Thoracic aorta (tissue), 2 donors: ENCODE measurements at regions not wholly inside any gene's neighbourhood (a gene's known extent, or its start where the extent isn't known, plus 50 kb on each side); places are given as distances from the start of the nearest gene placed in this dataset.
A peak's percentile ranks its signal among the peaks of the same experiment; 100 is the strongest.
"Not testable (repeated sequence)": the region's sequence is repeated elsewhere in the genome, so short reads cannot be mapped to it uniquely, and the experiment has no call there.

Experiments
- ATAC-seq: fragments of 150-250 bp; one replicate; pipeline ENCODE4 v1.8.0; 2017; ENCODE audit warnings: low read depth; ENCODE audit not compliant: insufficient number of reproducible peaks, low FRiP score
- DNase-seq: peaks from one replicate; pipeline ENCODE4 v3.0.0-alpha.2; 2020; ENCODE audit warnings: low spot score
- H3K27ac ChIP-seq, 2 donors: fragments of 200-600 bp; sonication (generic); 1 replicate in 1 of 2; 2 replicates in 1 of 2; pipeline ENCODE4 v1.5.1; 2016; ENCODE audit warnings: mild to moderate bottlenecking in 2 of 2, moderate library complexity in 2 of 2
- H3K27me3 ChIP-seq: fragments of 200-600 bp; sonication (generic); replicated peaks from 2 replicates; pipeline ENCODE4 v1.6.0; 2016; ENCODE audit warnings: mild to moderate bottlenecking; ENCODE audit not compliant: insufficient read depth
- H3K36me3 ChIP-seq: fragments of 200-600 bp; sonication (generic); one replicate; pipeline ENCODE4 v1.5.1; 2016
- H3K4me1 ChIP-seq, 2 donors: fragments of 200-600 bp; sonication (generic); 1 replicate in 1 of 2; 2 replicates in 1 of 2; pipeline versions ENCODE4 v1.5.1 to v1.6.0; 2016; ENCODE audit warnings: low read depth in 2 of 2, mild to moderate bottlenecking in 1 of 2; ENCODE audit not compliant: control insufficient read depth in 1 of 2
- H3K4me3 ChIP-seq: fragments of 200-600 bp; sonication (generic); 2 replicates; pipeline ENCODE4 v1.5.1; 2016; ENCODE audit warnings: mild to moderate bottlenecking
- H3K9me3 ChIP-seq: fragments of 200-600 bp; sonication (generic); 2 replicates; pipeline ENCODE4 v1.5.1; 2016
- TF ChIP-seq, protein P1 (sequence below): fragments of 200-600 bp; sonication (generic); IDR thresholded peaks from one replicate; pipeline ENCODE4 v1.5.1; 2019; ENCODE audit warnings: antibody characterized with exemption

- ATAC-seq (no peak), DNase-seq (no peak)
- Histone ChIP-seq H3K4me1 (no peaks in the 10 kb centered on the region), H3K27me3 (no peaks in the 10 kb centered on the region), H3K36me3 (no peaks in the 10 kb centered on the region), H3K27ac (no peak overlapping the region), H3K4me3 (no peak overlapping the region), H3K9me3 (no peaks in the 10 kb centered on the region)
- TF ChIP-seq, protein P1, sequence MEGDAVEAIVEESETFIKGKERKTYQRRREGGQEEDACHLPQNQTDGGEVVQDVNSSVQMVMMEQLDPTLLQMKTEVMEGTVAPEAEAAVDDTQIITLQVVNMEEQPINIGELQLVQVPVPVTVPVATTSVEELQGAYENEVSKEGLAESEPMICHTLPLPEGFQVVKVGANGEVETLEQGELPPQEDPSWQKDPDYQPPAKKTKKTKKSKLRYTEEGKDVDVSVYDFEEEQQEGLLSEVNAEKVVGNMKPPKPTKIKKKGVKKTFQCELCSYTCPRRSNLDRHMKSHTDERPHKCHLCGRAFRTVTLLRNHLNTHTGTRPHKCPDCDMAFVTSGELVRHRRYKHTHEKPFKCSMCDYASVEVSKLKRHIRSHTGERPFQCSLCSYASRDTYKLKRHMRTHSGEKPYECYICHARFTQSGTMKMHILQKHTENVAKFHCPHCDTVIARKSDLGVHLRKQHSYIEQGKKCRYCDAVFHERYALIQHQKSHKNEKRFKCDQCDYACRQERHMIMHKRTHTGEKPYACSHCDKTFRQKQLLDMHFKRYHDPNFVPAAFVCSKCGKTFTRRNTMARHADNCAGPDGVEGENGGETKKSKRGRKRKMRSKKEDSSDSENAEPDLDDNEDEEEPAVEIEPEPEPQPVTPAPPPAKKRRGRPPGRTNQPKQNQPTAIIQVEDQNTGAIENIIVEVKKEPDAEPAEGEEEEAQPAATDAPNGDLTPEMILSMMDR, result no peak
Observed at GRCh38 chr7:112540839-112541577, 60.2 kb downstream of the LSMEM1 start.

GRCh38 chr7:112546723-112547513 lies 66.1 kb downstream of the LSMEM1 start:
- H3K4me3 ChIP-seq, result no peak overlapping the region
- H3K27ac ChIP-seq, result no peak overlapping the region
- no peaks in the 10 kb centered on the region for H3K27me3 ChIP-seq
- no peaks in the 10 kb centered on the region for H3K9me3 ChIP-seq
- TF ChIP-seq, protein P1, result no peak
- DNase-seq, result no peak
- no peak for ATAC-seq
- H3K36me3 ChIP-seq, result no peaks in the 10 kb centered on the region
- H3K4me1 ChIP-seq, result no peaks in the 10 kb centered on the region

DNA sequence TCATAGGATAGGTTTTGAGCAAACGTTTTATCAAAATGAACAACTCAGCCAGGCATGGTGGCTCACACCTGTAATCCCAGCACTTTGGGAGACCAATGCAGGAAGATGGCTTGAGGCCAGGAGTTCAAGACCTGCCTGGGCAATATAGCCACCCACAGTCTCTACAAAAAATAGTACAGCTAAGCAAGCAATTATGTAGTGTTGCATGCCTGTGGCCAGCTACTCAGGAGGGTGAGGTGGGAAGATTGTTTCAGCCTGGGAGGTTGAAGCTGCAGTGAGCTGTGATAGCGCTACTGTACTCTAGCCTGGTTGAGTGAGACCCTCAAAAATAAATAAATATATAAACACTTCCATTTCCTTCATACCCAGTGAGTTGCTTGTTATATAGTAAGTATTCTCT lies 67.1 kb downstream of the LSMEM1 start:
- no peak overlapping the region for H3K27ac ChIP-seq
- DNase-seq, result no peak
- TF ChIP-seq, protein P1, result no peak

GRCh38 chr7:112550468-112551060 lies 69.8 kb downstream of the LSMEM1 start:
- no peak for DNase-seq
- TF ChIP-seq, protein P1, result peak; percentile 60
- Histone ChIP-seq H3K27ac (no peak overlapping the region), H3K27me3 (no peaks in the 10 kb centered on the region), H3K9me3 (no peaks in the 10 kb centered on the region), H3K4me3 (no peak overlapping the region), H3K36me3 (no peaks in the 10 kb centered on the region), H3K4me1 (no peaks in the 10 kb centered on the region)
- no peak for ATAC-seq

More for the DNA sequence above, 67.1 kb downstream of the LSMEM1 start:
- Histone ChIP-seq H3K27me3 (no peaks in the 10 kb centered on the region), H3K4me1 (no peaks in the 10 kb centered on the region), H3K4me3 (no peak overlapping the region), H3K36me3 (no peaks in the 10 kb centered on the region), H3K9me3 (no peaks in the 10 kb centered on the region)
- no peak for ATAC-seq

DNA sequence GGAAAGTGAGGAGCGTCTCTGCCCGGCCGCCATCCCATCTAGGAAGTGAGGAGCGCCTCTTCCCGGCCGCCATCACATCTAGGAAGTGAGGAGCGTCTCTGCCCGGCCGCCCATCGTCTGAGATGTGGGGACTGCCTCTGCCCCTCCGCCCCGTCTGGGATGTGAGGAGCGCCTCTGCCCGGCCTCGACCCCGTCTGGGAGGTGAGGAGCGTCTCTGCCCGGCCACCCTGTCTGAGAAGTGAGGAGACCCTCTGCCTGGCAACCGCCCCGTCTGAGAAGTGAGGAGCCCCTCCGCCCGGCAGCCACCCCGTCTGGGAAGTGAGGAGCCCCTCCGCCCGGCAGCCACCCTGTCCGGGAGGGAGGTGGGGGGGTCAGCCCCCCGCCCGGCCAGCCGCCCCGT lies 70.7 kb downstream of the LSMEM1 start:
- H3K4me1 ChIP-seq, H3K27me3 ChIP-seq, H3K27ac ChIP-seq, H3K9me3 ChIP-seq, H3K36me3 ChIP-seq, DNase-seq, H3K4me3 ChIP-seq, ATAC-seq: not testable (repeated sequence)
